K562 (cell line): ENCODE measurements at regions not wholly inside any gene's neighbourhood (a gene's known extent, or its start where the extent isn't known, plus 50 kb on each side); places are given as distances from the start of the nearest gene placed in this dataset.

Experiments
- ATAC-seq: fragments of 200-7000 bp; cut with Tn5 transposase; 3 replicates; pipeline ENCODE4 v1.9.1; 2020; ENCODE audit warnings: moderate library complexity
- BruUV-seq: library from RNA; stranded (reverse); fragments of 400-500 nt; replicated peaks from 2 replicates; lab custom pipeline; 2021; lab: Mats Ljungman, UMichigan
- CTCF ChIA-PET: fragments of 300-600 bp; formaldehyde crosslinking; extraction: SDS; loops from one replicate; lab custom pipeline; 2021; ENCODE audit warnings: low intra/inter-chr PET ratio; lab: Yijun Ruan, JAX
- POLR2A ChIA-PET: fragments of 300-600, 350-650 bp; sonication (Branson Sonifier 250); formaldehyde crosslinking; extraction: SDS; loops from one replicate; lab custom pipeline; 2021; ENCODE audit warnings: antibody characterized with exemption, inconsistent platforms; lab: Yijun Ruan, JAX
- DNase-seq, 4 experiments: peaks; one replicate each; pipeline versions ENCODE4 v3.0.0 to v3.0.0-alpha.2; 2011 to 2018; ENCODE audit warnings: low spot score in 3 of 4, mixed read lengths in 3 of 4; ENCODE audit errors: extremely low read depth in 1 of 4
- FAIRE-seq: peaks from 2 replicates; lab custom pipeline; 2011; peaks lifted over from hg19 to GRCh38; lab: Jason Lieb, UNC
- H2AFZ ChIP-seq: 2 replicates; pipeline ENCODE4 v1.6.0; 2011; ENCODE audit warnings: low read depth, low read length, control low read depth, inconsistent platforms
- H3K27ac ChIP-seq: fragments of 200-600 bp; 3 replicates; pipeline ENCODE4 v1.8.0; 2011; ENCODE audit warnings: low read depth, mild to moderate bottlenecking, control low read depth, inconsistent platforms, low read length, moderate library complexity, mixed read lengths; ENCODE audit errors: extremely low read depth
- H3K27me3 ChIP-seq, 2 experiments: fragments of 300-600 bp in 1 of 2; 2 replicates in 1 of 2; 3 replicates in 1 of 2; pipeline versions ENCODE4 v1.6.0 to v1.8.0; 2011; ENCODE audit warnings: inconsistent platforms in 2 of 2, low read length in 2 of 2, mild to moderate bottlenecking in 1 of 2, mixed read lengths in 1 of 2, moderate library complexity in 1 of 2; ENCODE audit not compliant: control insufficient read depth in 2 of 2, insufficient read depth in 2 of 2
- H3K36me3 ChIP-seq: fragments of 300-600 bp; 3 replicates; pipeline ENCODE4 v1.8.0; 2011; ENCODE audit warnings: mild to moderate bottlenecking, low read length, inconsistent platforms; ENCODE audit not compliant: control insufficient read depth, insufficient read depth
- H3K4me1 ChIP-seq, 2 experiments: fragments of 200-600 bp in 1 of 2; replicated peaks in 1 of 2; 2 replicates in 1 of 2; 3 replicates in 1 of 2; pipeline versions ENCODE4 v1.5.1 to v1.8.0; 2011; ENCODE audit warnings: inconsistent platforms in 2 of 2, low read length in 2 of 2, mild to moderate bottlenecking in 1 of 2, mixed read lengths in 1 of 2, moderate library complexity in 1 of 2; ENCODE audit not compliant: control insufficient read depth in 2 of 2, insufficient read depth in 2 of 2
- H3K4me2 ChIP-seq: 2 replicates; pipeline ENCODE4 v1.6.1; 2011; ENCODE audit warnings: low read length, control low read depth, inconsistent platforms, mixed read lengths; ENCODE audit not compliant: insufficient read depth
- H3K4me3 ChIP-seq: fragments of 200-600 bp; sonication (generic), shearing (Covaris generic); 2 replicates; pipeline ENCODE4 v1.5.1; 2016; ENCODE audit warnings: control low read depth, inconsistent platforms
- H3K79me2 ChIP-seq: fragments of 200-600 bp; 3 replicates; pipeline ENCODE4 v1.8.0; 2011; ENCODE audit warnings: low read length, inconsistent platforms; ENCODE audit not compliant: control insufficient read depth, insufficient read depth
- H3K9ac ChIP-seq, 2 experiments: 2 replicates each; pipeline versions ENCODE4 v1.6.0 to v1.6.1; 2011; ENCODE audit warnings: low read depth in 2 of 2, low read length in 2 of 2, control low read depth in 1 of 2, inconsistent platforms in 1 of 2, mild to moderate bottlenecking in 1 of 2, mixed read lengths in 1 of 2; ENCODE audit not compliant: insufficient read depth in 1 of 2
- H3K9me1 ChIP-seq: one replicate; pipeline ENCODE4 v1.6.0; 2011; ENCODE audit warnings: inconsistent platforms, mild to moderate bottlenecking, low read length, moderate library complexity; ENCODE audit not compliant: control insufficient read depth, insufficient read depth
- H3K9me3 ChIP-seq: replicated peaks from 2 replicates; pipeline ENCODE4 v1.5.1; 2011; ENCODE audit warnings: low read depth, low read length, inconsistent platforms; ENCODE audit not compliant: control insufficient read depth, insufficient read depth
- H4K20me1 ChIP-seq: replicated peaks from 2 replicates; pipeline ENCODE4 v1.6.1; 2011; ENCODE audit warnings: low read length, inconsistent platforms, mixed read lengths; ENCODE audit not compliant: control insufficient read depth, insufficient read depth
- ATF4 ChIP-seq: fragments of 450-650 bp; formaldehyde crosslinking; IDR thresholded peaks from 2 replicates; pipeline ENCODE4 v1.4.0; 2022; ENCODE audit warnings: mild to moderate bottlenecking, moderate library complexity
- HNRNPK ChIP-seq: fragments of 200-400 bp; formaldehyde crosslinking; IDR thresholded peaks from one replicate; pipeline ENCODE4 v1.6.1; 2018; ENCODE audit warnings: mild to moderate bottlenecking, low read depth, low read length; ENCODE audit not compliant: poor library complexity, severe bottlenecking
- MAFF ChIP-seq: IDR thresholded peaks from 2 replicates; pipeline ENCODE4 v1.6.1; 2012; ENCODE audit warnings: low read length, improper control_type of control experiment
- RBM39 ChIP-seq: fragments of 200-400 bp; formaldehyde crosslinking; optimal IDR thresholded peaks from 2 replicates; pipeline ENCODE3; 2018; ENCODE audit warnings: low read depth, low read length
- SRSF7 ChIP-seq: fragments of 200-400 bp; formaldehyde crosslinking; optimal IDR thresholded peaks from 2 replicates; pipeline ENCODE3; 2017; ENCODE audit warnings: mild to moderate bottlenecking, low read depth, low read length
- TCF15 ChIP-seq: fragments of 250-450 bp; sonication (Bioruptor Pico); IDR thresholded peaks from 2 replicates; pipeline ENCODE4 v1.8.0; 2022; ENCODE audit warnings: moderate library complexity, mild to moderate bottlenecking, inconsistent platforms
- TCFL5 ChIP-seq: fragments of 250-450 bp; sonication (Bioruptor Pico); conservative IDR thresholded peaks from 2 replicates; pipeline ENCODE4 v1.6.1; 2021; ENCODE audit warnings: mild to moderate bottlenecking, moderate library complexity, matching md5 sums
- UBTF ChIP-seq, 2 experiments: IDR thresholded peaks; 2 replicates each; pipeline ENCODE4 v1.6.1; 2012; ENCODE audit warnings: improper control_type of control experiment in 2 of 2, low read depth in 2 of 2, low read length in 2 of 2, borderline replicate concordance in 1 of 2
- ZNF274 ChIP-seq: IDR thresholded peaks from 2 replicates; pipeline ENCODE4 v1.6.1; 2011; ENCODE audit warnings: low read depth, mild to moderate bottlenecking, low read length, moderate library complexity, borderline replicate concordance
- ZNF75A ChIP-seq: fragments of 450-650 bp; formaldehyde crosslinking; IDR thresholded peaks from 2 replicates; pipeline ENCODE4 v1.4.0; 2020; ENCODE audit warnings: mild to moderate bottlenecking
- WGBS: fragments of 100-300 bp; shearing (Covaris generic); methylation state at CpG from one replicate; pipeline ENCODE4 v1.1.6; 2016; ENCODE audit warnings: low coverage, mixed read lengths; ENCODE audit not compliant: insufficient coverage; ENCODE audit errors: missing lambda C conversion rate; 5-methylcytosine and 5-hydroxymethylcytosine counted together
- in situ Hi-C: fragments of 300-500 bp; cut with MboI; formaldehyde crosslinking; loops from 4 replicates; pipeline ENCODE4 v1.15.0; 2018; ENCODE audit warnings: inconsistent platforms, mixed read lengths
- intact Hi-C: fragments of 100-400 bp; cut with micrococcal nuclease; formaldehyde crosslinking; loops from 2 replicates; pipeline ENCODE4 v1.14.2; 2022

GRCh38 chr2:51810197-51810596 is 778.3 kb upstream of the NRXN1 start:
- H3K4me2 ChIP-seq = no peak overlapping the region
- H3K4me1 ChIP-seq = no peaks in the 10 kb centered on the region
- no peak overlapping the region for H3K9ac ChIP-seq
- FAIRE-seq (no peak), ATAC-seq (no peak), DNase-seq (no peak)
- H3K27ac ChIP-seq = no peak overlapping the region
- no peak overlapping the region for H3K4me3 ChIP-seq
- no peaks in the 10 kb centered on the region; the same call in 1 of the 2 replicates for H3K9me3 ChIP-seq
- no peaks in the 10 kb centered on the region for H3K9me1 ChIP-seq
- no peak for TF ChIP-seq ZNF274
- TF ChIP-seq ZNF75A (CRISPR knock-in tag) = no peak
- TF ChIP-seq RBM39 = no peak
- POLR2A ChIA-PET = no interaction called here
- CTCF ChIA-PET = no interaction called here
- in situ Hi-C loops = no loop called here
- no peaks in the 10 kb centered on the region for H3K79me2 ChIP-seq
- H4K20me1 ChIP-seq = no peaks in the 10 kb centered on the region
- no peaks in the 10 kb centered on the region for H3K27me3 ChIP-seq
- intact Hi-C loops = no loop called here
- no peaks in the 10 kb centered on the region for H3K36me3 ChIP-seq
- BruUV-seq = no TSS peak
- no peak overlapping the region for H2AFZ ChIP-seq
- WGBS = 0% methylated on average over 3 of the region's 4 CpGs

- DNase-seq = no peak
- Histone ChIP-seq H3K4me2 (no peak overlapping the region), H2AFZ (no peak overlapping the region), H3K36me3 (no peaks in the 10 kb centered on the region), H3K9me1 (no peaks in the 10 kb centered on the region), H3K27ac (no peak overlapping the region), H3K9me3 (no peaks in the 10 kb centered on the region; the same call in 1 of the 2 replicates), H3K79me2 (no peaks in the 10 kb centered on the region), H3K9ac (no peak overlapping the region), H4K20me1 (no peaks in the 10 kb centered on the region), H3K4me1 (no peaks in the 10 kb centered on the region), H3K27me3 (no peaks in the 10 kb centered on the region), H3K4me3 (no peak overlapping the region)
- in situ Hi-C loops = no loop called here
- intact Hi-C loops = no loop called here
- no peak for FAIRE-seq
- BruUV-seq = no TSS peak
- ATAC-seq = no peak
- ChIA-PET POLR2A (no interaction called here), CTCF (no interaction called here)
- WGBS = 1% methylated on average over 4 of the region's 4 CpGs
- TF ChIP-seq ATF4 (CRISPR knock-in tag) (no peak), ZNF274 (no peak), MAFF (no peak), SRSF7 (no peak), TCFL5 (CRISPR knock-in tag) (no peak), HNRNPK (no peak), UBTF (IDR thresholded peaks at IDR 0.05; ENCODE audit: borderline replicate concordance in 1 of 2, low read depth in 2 of 2, low read length in 2 of 2) (no peak), TCF15 (CRISPR knock-in tag) (no peak)
Measured at GRCh38 chr2:51807229-51807628, 775.3 kb upstream of the NRXN1 start.
